Keratinocyte (primary cell): ENCODE measurements at regions not wholly inside any gene's neighbourhood (a gene's known extent, or its start where the extent isn't known, plus 50 kb on each side); places are given as distances from the start of the nearest gene placed in this dataset.

ENCODE experiments used
- CTCF ChIP-seq, 3 experiments: IDR thresholded peaks in 1 of 3; conservative IDR thresholded peaks in 1 of 3; optimal IDR thresholded peaks in 1 of 3; 2 replicates in 2 of 3; 3 replicates in 1 of 3; pipeline versions ENCODE3 to v1.5.1; 2011; ENCODE audit warnings: low read length in 3 of 3, mild to moderate bottlenecking in 3 of 3, moderate library complexity in 2 of 3, control low read depth in 1 of 3, inconsistent platforms in 1 of 3; ENCODE audit not compliant: insufficient read depth in 2 of 3; ENCODE audit errors: extremely low read depth in 1 of 3
- EZH2 ChIP-seq: IDR thresholded peaks from one replicate; pipeline ENCODE4 v1.6.1; 2012; ENCODE audit warnings: inconsistent platforms, mild to moderate bottlenecking, low read length, moderate library complexity

- TF ChIP-seq CTCF (optimal IDR thresholded peaks at IDR 0.05 in 1 of 3, IDR thresholded peaks at IDR 0.05 in 1 of 3, conservative IDR thresholded peaks at IDR 0.05 in 1 of 3; ENCODE audit: extremely low read depth in 1 of 3, insufficient read depth in 2 of 3, low read length in 3 of 3) (no peak), EZH2 (no peak)
Measured at GRCh38 chr15:77557564-77557963, 75.1 kb downstream of the LINGO1 start.
